GM18909 (cell line): ENCODE measurements at regions not wholly inside any gene's neighbourhood (a gene's known extent, or its start where the extent isn't known, plus 50 kb on each side); places are given as distances from the start of the nearest gene placed in this dataset.

ENCODE experiments used
- ATAC-seq: cut with Tn5 transposase; IDR thresholded peaks from one replicate; pipeline ENCODE4 v1.9.1; 2021; ENCODE audit warnings: mild to moderate bottlenecking; ENCODE audit not compliant: unreplicated experiment, poor library complexity

- no peak for ATAC-seq
Measured at GRCh38 chr6:169894377-169894960, 143.0 kb downstream of the ERMARD start.

GRCh38 chr6:169893624-169894023 lies 142.2 kb downstream of the ERMARD start:
- ATAC-seq, result no peak

GRCh38 chr6:169891846-169892245 lies 140.4 kb downstream of the ERMARD start:
- no peak for ATAC-seq

GRCh38 chr6:169891421-169891820 lies 140.0 kb downstream of the ERMARD start:
- no peak for ATAC-seq

GRCh38 chr6:169890901-169891300 lies 139.5 kb downstream of the ERMARD start:
- no peak for ATAC-seq

- no peak for ATAC-seq
Measured at GRCh38 chr6:169890049-169890448, 138.6 kb downstream of the ERMARD start.

- no peak for ATAC-seq
Measured at GRCh38 chr6:169887529-169888140, 136.2 kb downstream of the ERMARD start.

- ATAC-seq, result no peak
Measured at GRCh38 chr6:169886631-169887227, 135.3 kb downstream of the ERMARD start.

- no peak for ATAC-seq
Measured at GRCh38 chr6:169885831-169886230, 134.4 kb downstream of the ERMARD start.

GRCh38 chr6:169885131-169885530 lies 133.7 kb downstream of the ERMARD start:
- ATAC-seq, result no peak

- ATAC-seq, result no peak
Measured at GRCh38 chr6:169884158-169884557, 132.7 kb downstream of the ERMARD start.

- ATAC-seq, result no peak
Measured at GRCh38 chr6:169883316-169883715, 131.9 kb downstream of the ERMARD start.

- ATAC-seq, result no peak
Measured at GRCh38 chr6:169881976-169882375, 130.6 kb downstream of the ERMARD start.

GRCh38 chr6:169881398-169881797 lies 130.0 kb downstream of the ERMARD start:
- ATAC-seq, result no peak

- ATAC-seq, result no peak
Measured at GRCh38 chr6:169880516-169880915, 129.1 kb downstream of the ERMARD start.

GRCh38 chr6:169869301-169869700 lies 117.9 kb downstream of the ERMARD start:
- no peak for ATAC-seq

- ATAC-seq, result peak; percentile 88
Measured at GRCh38 chr6:169868458-169868857, 117.0 kb downstream of the ERMARD start.

GRCh38 chr6:169867751-169868191 lies 116.3 kb downstream of the ERMARD start:
- ATAC-seq, result no peak

GRCh38 chr6:169866668-169867521 lies 115.5 kb downstream of the ERMARD start:
- ATAC-seq, result no peak

- no peak for ATAC-seq
Measured at GRCh38 chr6:169866140-169866534, 114.7 kb downstream of the ERMARD start.
